ENCODE measurements at regions not wholly inside any gene's neighbourhood (a gene's known extent, or its start where the extent isn't known, plus 50 kb on each side); places are given as distances from the start of the nearest gene placed in this dataset.

DNA sequence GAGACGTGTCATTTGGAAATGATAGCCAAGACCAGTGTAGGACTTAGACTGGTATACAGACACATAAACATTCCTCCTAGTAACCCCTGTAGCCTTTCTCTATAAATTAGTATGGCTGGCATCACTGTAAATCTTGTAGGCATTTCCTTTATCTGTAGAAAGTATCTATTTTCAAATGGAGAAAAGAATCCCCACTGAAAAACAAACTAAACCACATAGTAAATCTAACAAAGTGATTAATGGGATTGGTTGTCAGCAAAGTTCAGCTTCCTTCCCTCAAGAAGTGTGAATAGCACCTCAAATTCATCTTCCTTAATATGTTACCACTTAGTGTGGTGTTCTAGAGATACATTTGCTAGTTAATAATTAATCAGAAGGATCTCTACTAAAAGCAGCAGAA, 119.4 kb upstream of the NBEA start:
- TF ChIP-seq, protein P1, sequence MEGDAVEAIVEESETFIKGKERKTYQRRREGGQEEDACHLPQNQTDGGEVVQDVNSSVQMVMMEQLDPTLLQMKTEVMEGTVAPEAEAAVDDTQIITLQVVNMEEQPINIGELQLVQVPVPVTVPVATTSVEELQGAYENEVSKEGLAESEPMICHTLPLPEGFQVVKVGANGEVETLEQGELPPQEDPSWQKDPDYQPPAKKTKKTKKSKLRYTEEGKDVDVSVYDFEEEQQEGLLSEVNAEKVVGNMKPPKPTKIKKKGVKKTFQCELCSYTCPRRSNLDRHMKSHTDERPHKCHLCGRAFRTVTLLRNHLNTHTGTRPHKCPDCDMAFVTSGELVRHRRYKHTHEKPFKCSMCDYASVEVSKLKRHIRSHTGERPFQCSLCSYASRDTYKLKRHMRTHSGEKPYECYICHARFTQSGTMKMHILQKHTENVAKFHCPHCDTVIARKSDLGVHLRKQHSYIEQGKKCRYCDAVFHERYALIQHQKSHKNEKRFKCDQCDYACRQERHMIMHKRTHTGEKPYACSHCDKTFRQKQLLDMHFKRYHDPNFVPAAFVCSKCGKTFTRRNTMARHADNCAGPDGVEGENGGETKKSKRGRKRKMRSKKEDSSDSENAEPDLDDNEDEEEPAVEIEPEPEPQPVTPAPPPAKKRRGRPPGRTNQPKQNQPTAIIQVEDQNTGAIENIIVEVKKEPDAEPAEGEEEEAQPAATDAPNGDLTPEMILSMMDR (IDR thresholded peaks at IDR 0.05), result no peak
- no peak for TF ChIP-seq POLR2A (IDR thresholded peaks at IDR 0.05)

All from heart left ventricle (tissue), 13 donors.